SJSA1 (cell line): ENCODE measurements at regions not wholly inside any gene's neighbourhood (a gene's known extent, or its start where the extent isn't known, plus 50 kb on each side); places are given as distances from the start of the nearest gene placed in this dataset.

Experiments
- DNase-seq, 2 experiments: peaks; one replicate each; pipeline ENCODE4 v3.0.0-alpha.2; 2015 to 2020; ENCODE audit warnings: low spot score in 2 of 2, low read depth in 1 of 2
- H3K27ac ChIP-seq: fragments of 250-450 bp; sonication (Bioruptor Pico); 2 replicates; pipeline ENCODE4 v1.5.1; 2020; ENCODE audit warnings: mild to moderate bottlenecking, moderate library complexity
- H3K27me3 ChIP-seq: fragments of 250-450 bp; sonication (Bioruptor Pico); replicated peaks from 2 replicates; pipeline ENCODE4 v1.5.1; 2020; ENCODE audit warnings: mild to moderate bottlenecking, moderate library complexity
- H3K36me3 ChIP-seq: fragments of 250-450 bp; sonication (Bioruptor Pico); 2 replicates; pipeline ENCODE4 v1.5.1; 2020; ENCODE audit warnings: mild to moderate bottlenecking
- H3K4me1 ChIP-seq: fragments of 250-450 bp; sonication (Bioruptor Pico); replicated peaks from 2 replicates; pipeline ENCODE4 v1.6.1; 2021; ENCODE audit warnings: mild to moderate bottlenecking
- H3K4me3 ChIP-seq: fragments of 250-450 bp; sonication (Bioruptor Pico); 2 replicates; pipeline ENCODE4 v1.5.1; 2020; ENCODE audit warnings: mild to moderate bottlenecking
- H3K9me3 ChIP-seq: fragments of 250-450 bp; sonication (Bioruptor Pico); replicated peaks from 2 replicates; pipeline ENCODE4 v1.5.1; 2020; ENCODE audit warnings: mild to moderate bottlenecking

DNA sequence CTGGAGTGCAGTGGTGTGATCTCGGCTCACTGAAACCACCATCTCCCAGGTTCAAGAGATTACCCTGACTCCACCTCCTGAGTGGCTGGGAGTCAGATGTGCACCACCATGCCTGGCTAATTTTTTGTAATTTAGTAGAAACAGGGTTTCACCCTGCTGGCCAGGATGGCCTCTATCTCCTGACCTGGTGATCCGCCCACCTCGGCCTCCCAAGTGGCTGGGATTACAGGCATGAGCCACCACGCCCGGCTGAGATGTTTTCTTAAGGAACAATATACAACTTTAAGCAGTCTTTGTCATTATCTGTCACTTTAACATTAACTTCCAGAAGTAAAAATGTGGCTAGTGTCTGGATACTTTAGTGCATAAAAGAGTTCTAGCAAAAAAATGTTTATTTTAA, 272.6 kb upstream of the FAT3 start:
- H3K4me1 ChIP-seq = no peaks in the 10 kb centered on the region
- H3K27ac ChIP-seq = no peak overlapping the region
- no peaks in the 10 kb centered on the region for H3K9me3 ChIP-seq
- no peaks in the 10 kb centered on the region for H3K36me3 ChIP-seq
- no peaks in the 10 kb centered on the region for H3K27me3 ChIP-seq
- H3K4me3 ChIP-seq = no peak overlapping the region
- DNase-seq = no peak

DNA sequence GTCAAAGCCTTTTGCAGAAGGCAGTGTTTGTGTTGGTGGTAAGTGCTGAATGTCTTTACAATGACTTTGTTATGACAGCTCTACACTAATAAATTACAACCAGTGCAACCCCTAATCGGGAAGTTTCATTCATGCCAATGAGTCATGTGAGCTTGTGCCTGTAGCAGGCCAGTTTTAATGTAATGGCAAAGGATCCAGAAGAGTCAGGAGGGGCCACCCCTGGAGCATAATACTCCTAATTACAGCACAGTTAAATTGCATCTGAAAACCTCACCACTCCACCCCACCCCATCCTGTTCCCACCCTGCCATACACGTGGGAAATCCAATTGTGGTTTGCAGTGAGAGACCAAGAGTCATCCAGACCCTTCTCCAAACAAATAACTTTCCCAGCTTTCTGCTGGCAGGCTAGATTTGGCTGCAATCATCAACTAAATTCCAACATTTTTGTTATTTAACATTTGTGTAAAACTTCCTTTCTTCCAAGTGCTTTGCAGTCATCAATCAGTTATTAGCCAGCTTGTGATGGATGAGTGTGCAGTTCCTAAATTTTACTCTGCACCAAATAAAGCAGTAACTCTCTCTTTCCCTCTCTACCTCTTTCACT, 277.3 kb upstream of the FAT3 start:
- no peak for DNase-seq
- Histone ChIP-seq H3K4me1 (no peaks in the 10 kb centered on the region), H3K27me3 (no peaks in the 10 kb centered on the region), H3K27ac (no peak overlapping the region), H3K36me3 (no peaks in the 10 kb centered on the region), H3K4me3 (no peak overlapping the region), H3K9me3 (no peaks in the 10 kb centered on the region)

DNA sequence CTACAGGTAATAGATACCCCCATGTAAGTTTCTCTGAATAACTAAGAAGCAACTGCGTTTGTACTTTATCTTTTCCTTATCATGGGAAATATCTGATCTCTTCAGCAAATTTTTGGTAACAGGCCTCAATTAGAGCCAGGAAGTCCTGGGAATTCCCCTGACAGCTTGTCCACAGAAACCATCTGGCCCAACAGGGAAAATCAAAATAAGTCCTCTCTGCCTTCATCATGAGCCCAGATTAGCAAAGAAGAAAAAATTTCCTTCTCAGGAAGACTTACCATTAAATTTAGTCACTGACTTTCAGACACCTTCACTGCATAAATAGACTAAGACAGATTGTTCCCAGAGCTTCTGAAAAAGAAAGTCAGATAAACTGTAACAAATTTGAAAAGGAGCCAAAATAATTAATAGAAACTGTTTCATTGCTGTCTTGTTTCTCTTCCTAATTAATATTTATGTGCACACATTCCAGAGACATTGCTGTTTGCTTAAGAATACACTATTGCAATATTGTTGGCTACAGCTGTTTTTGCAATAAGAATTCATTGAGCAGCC, 278.1 kb upstream of the FAT3 start:
- no peak for DNase-seq
- Histone ChIP-seq H3K9me3 (no peaks in the 10 kb centered on the region), H3K4me1 (no peaks in the 10 kb centered on the region), H3K4me3 (no peak overlapping the region), H3K27ac (no peak overlapping the region), H3K36me3 (no peaks in the 10 kb centered on the region), H3K27me3 (no peaks in the 10 kb centered on the region)

DNA sequence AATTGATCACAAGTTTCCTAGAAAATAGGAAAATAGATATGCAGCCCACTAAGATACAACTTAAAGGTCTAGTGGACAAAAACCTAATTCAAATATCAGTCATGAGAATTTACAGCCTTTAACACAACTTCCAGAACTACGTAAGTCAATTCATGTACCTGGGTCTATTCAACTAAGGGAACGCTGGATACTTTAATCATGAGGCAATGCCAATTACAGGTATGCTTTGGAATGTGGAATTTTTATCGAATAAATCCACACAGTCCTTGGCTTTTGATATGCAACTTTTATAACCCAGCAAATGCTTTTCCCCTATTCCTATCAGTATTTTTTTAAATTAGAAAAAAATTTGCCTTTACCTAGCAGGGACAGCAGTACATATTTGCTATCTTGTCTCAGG, 289.5 kb upstream of the FAT3 start:
- Histone ChIP-seq H3K36me3 (no peaks in the 10 kb centered on the region), H3K4me1 (no peaks in the 10 kb centered on the region), H3K27me3 (no peaks in the 10 kb centered on the region), H3K4me3 (no peak overlapping the region), H3K9me3 (no peaks in the 10 kb centered on the region), H3K27ac (no peak overlapping the region)
- no peak for DNase-seq

- no peak for DNase-seq
- Histone ChIP-seq H3K27me3 (no peaks in the 10 kb centered on the region), H3K4me3 (no peak overlapping the region), H3K4me1 (no peaks in the 10 kb centered on the region), H3K36me3 (no peaks in the 10 kb centered on the region), H3K27ac (no peak overlapping the region), H3K9me3 (no peaks in the 10 kb centered on the region)
These were observed 292.3 kb upstream of the FAT3 start for GRCh38 chr11:91932151-91932821.

DNA sequence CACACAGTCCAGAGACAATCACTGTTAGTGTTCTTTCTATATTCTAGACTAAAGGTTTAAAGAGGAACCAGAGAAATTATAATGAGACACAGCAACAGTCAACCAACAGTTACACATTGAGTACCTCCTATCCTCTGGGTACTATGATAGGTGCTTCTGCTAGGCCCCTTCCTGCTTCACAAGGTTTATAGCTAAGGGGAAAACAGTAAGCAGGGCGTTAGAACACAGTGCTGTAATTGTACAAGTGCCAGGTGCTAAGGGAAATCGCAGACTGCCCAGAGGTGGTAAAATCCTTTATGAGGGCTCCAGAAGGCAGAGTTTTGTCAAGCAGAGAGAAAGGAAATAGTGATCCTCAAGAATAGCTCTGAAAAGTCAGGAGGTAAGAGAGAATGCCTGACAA, 297.2 kb upstream of the FAT3 start:
- DNase-seq = no peak
- H3K4me3 ChIP-seq = no peak overlapping the region
- H3K4me1 ChIP-seq = no peaks in the 10 kb centered on the region
- no peaks in the 10 kb centered on the region for H3K27me3 ChIP-seq
- no peaks in the 10 kb centered on the region for H3K9me3 ChIP-seq
- H3K27ac ChIP-seq = no peak overlapping the region
- H3K36me3 ChIP-seq = no peaks in the 10 kb centered on the region

DNA sequence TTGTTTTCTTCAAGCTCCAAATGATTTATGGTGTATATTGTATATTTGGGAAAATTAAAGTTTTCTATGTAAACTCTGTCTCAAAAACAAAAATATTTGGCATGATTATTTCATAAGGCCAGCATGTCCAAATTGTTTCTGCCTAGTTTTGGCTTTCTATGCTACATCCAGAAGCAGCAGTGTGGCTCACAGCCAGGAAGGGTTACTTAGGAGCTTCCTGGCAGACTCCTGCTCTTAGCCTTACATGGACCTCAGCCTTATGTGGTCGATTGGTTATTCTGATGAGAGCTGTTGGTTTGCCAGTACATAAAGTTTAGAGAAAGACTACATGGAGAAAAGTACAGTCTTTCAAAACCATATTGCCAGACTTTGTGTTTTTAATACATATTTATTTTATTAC, 297.7 kb upstream of the FAT3 start:
- Histone ChIP-seq H3K4me3 (no peak overlapping the region), H3K36me3 (no peaks in the 10 kb centered on the region), H3K27ac (no peak overlapping the region), H3K9me3 (no peaks in the 10 kb centered on the region), H3K27me3 (no peaks in the 10 kb centered on the region), H3K4me1 (no peaks in the 10 kb centered on the region)
- no peak for DNase-seq

DNA sequence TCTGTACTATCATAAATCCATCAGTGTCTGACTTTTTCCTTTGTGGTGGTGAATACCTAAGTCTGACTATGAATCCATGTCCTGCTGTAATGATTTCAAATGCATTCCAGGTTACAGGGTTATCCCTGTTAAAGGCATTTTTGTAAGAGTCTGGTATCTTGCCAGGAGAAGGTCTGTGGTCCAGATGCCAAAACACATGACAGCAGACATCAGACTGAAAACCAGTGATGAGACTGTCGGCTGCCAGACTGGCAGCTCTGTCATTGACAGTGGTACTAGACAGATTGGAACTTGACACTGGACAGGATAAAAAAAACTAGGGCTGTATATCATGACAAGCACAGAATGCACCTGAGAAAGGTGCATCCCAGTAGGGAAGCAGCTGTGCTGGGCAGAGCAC, 301.8 kb upstream of the FAT3 start:
- H3K4me1 ChIP-seq = no peaks in the 10 kb centered on the region
- no peak overlapping the region for H3K4me3 ChIP-seq
- H3K9me3 ChIP-seq = no peaks in the 10 kb centered on the region
- no peaks in the 10 kb centered on the region for H3K27me3 ChIP-seq
- no peaks in the 10 kb centered on the region for H3K36me3 ChIP-seq
- no peak overlapping the region for H3K27ac ChIP-seq
- no peak for DNase-seq

GRCh38 chr11:91921974-91922373, 302.6 kb upstream of the FAT3 start:
- no peak for DNase-seq
- Histone ChIP-seq H3K4me1 (no peaks in the 10 kb centered on the region), H3K27ac (no peak overlapping the region), H3K36me3 (no peaks in the 10 kb centered on the region), H3K9me3 (no peaks in the 10 kb centered on the region), H3K27me3 (no peaks in the 10 kb centered on the region), H3K4me3 (no peak overlapping the region)

GRCh38 chr11:91913407-91913806, 311.2 kb upstream of the FAT3 start:
- H3K4me3 ChIP-seq = no peak overlapping the region
- H3K9me3 ChIP-seq = no peaks in the 10 kb centered on the region
- no peaks in the 10 kb centered on the region for H3K4me1 ChIP-seq
- no peak for DNase-seq
- H3K27me3 ChIP-seq = no peaks in the 10 kb centered on the region
- no peaks in the 10 kb centered on the region for H3K36me3 ChIP-seq
- H3K27ac ChIP-seq = no peak overlapping the region

GRCh38 chr11:91912322-91912721, 312.3 kb upstream of the FAT3 start:
- Histone ChIP-seq H3K4me1 (no peaks in the 10 kb centered on the region), H3K9me3 (no peaks in the 10 kb centered on the region), H3K27me3 (no peaks in the 10 kb centered on the region), H3K4me3 (no peak overlapping the region), H3K27ac (no peak overlapping the region), H3K36me3 (no peaks in the 10 kb centered on the region)
- DNase-seq = no peak

GRCh38 chr11:91906871-91907624, 317.6 kb upstream of the FAT3 start:
- no peak for DNase-seq
- Histone ChIP-seq H3K27ac (no peak overlapping the region), H3K27me3 (no peaks in the 10 kb centered on the region), H3K36me3 (no peaks in the 10 kb centered on the region), H3K9me3 (no peaks in the 10 kb centered on the region), H3K4me1 (no peaks in the 10 kb centered on the region), H3K4me3 (no peak overlapping the region)

DNA sequence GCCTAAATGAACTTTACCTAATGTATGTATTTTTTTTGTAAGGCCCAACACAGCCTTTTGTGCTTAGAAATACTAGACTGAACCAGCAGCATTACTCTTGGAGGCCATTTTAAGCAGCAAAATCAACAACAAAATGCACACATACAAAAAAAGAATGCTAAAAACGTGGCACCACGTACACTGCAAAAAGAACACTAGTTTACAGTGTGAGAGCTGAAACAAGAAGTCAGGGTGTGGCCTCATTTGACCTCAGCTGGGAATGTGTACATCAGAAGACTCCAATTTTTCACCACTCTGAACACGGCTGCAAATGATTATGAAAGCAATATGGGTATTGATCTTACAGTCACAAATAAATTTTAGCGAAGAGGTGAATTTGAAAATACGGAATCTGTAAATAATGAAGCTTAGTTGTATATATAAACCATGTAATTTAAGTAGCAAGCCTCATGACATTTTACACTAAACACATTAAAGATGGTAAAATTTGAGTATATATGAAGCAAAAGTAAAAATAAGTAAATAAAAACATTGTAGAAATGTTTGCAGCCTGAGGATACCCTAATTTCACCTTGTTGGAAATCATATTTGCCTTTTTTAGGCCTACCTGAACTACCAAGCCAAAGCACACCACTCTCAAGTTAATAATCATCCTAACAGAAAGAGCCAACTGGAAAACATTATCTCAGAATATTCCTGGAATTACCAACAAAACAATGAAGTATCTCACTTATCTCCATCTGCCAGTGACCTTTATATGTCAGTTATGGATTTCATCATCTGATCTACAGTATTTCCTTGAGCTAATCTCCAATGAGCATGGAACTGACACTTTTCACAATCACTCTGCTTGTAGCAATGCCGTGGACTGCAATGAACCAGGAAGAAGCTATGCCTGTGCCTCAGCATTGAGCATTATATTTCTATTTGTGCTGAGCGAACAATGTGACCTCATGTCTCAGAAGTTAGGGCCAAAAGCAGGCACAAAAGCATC, 319.5 kb upstream of the FAT3 start:
- no peak for DNase-seq
- H3K4me3 ChIP-seq = no peak overlapping the region
- no peaks in the 10 kb centered on the region for H3K9me3 ChIP-seq
- no peak overlapping the region for H3K27ac ChIP-seq
- no peaks in the 10 kb centered on the region for H3K4me1 ChIP-seq
- H3K36me3 ChIP-seq = no peaks in the 10 kb centered on the region
- no peaks in the 10 kb centered on the region for H3K27me3 ChIP-seq
